ENCODE measurements at regions not wholly inside any gene's neighbourhood (a gene's known extent, or its start where the extent isn't known, plus 50 kb on each side); places are given as distances from the start of the nearest gene placed in this dataset.

GRCh38 chr12:13770576-13770975 is 210.8 kb downstream of the GRIN2B start:
- TF ChIP-seq POLR2A (IDR thresholded peaks at IDR 0.05; ENCODE audit: low read length) (no peak), CTCF (IDR thresholded peaks at IDR 0.05) (no peak), ZFP36 (IDR thresholded peaks at IDR 0.05; ENCODE audit: borderline replicate concordance, partially characterized antibody) (no peak), E2F6 (IDR thresholded peaks at IDR 0.05; ENCODE audit: borderline replicate concordance, low read depth) (no peak), RAD21 (conservative IDR thresholded peaks at IDR 0.05 in 1 of 2, IDR thresholded peaks at IDR 0.05 in 1 of 2) (no peak), HMGXB4 (CRISPR knock-in tag; IDR thresholded peaks at IDR 0.05; ENCODE audit: borderline replicate concordance) (no peak), REST (IDR thresholded peaks at IDR 0.05) (no peak), EP300 (IDR thresholded peaks at IDR 0.05) (no peak), CBX2 (IDR thresholded peaks at IDR 0.05; ENCODE audit: borderline replicate concordance, low read depth) (no peak), HDAC2 (IDR thresholded peaks at IDR 0.05) (no peak), JUN (IDR thresholded peaks at IDR 0.05) (no peak)

Measured in A549 (cell line).